HG03066 (cell line): ENCODE measurements at regions not wholly inside any gene's neighbourhood (a gene's known extent, or its start where the extent isn't known, plus 50 kb on each side); places are given as distances from the start of the nearest gene placed in this dataset.

ENCODE experiments used
- ATAC-seq: cut with Tn5 transposase; IDR thresholded peaks from one replicate; pipeline ENCODE4 v1.9.1; 2021; ENCODE audit warnings: low read depth; ENCODE audit not compliant: unreplicated experiment

GRCh38 chr2:177064422-177064821, 148.2 kb upstream of the HNRNPA3 start:
- ATAC-seq, result no peak

DNA sequence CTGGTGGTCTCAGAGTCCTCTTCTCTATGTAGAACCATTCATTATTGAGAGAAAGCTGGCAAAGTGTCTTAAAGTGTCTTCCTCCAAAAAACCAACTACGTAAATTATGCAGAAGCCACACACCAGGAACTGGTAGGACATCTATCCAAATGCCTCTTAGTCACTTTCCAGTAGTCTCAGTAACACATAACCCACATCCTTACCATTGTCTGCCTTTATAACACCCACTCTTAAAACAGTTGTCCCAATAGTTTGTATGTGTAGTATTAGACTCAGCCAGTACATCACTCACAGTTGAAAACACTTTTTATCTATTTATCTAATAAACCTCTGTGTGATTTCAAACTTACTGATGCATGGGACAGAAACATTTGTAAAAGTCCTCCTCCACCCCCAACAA, 143.6 kb upstream of the HNRNPA3 start:
- no peak for ATAC-seq

DNA sequence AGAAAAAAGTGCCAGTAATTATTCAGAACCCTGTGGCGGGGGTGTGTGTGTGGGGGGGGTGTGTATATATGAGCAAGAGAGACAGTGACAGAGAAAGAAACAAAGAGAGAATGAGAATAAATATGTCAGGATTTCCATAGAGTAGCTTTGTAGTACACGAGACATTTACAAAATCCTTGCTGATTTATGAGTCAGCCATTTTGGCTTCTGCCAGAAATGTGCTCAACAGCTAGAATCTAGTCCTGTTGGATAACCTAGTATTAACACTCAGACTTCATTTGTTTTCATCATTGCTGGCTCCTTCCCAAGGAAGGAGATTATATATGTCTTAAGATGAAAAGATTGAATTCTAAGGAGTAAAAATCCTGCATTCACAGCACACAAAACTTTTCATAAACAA, 140.5 kb upstream of the HNRNPA3 start:
- ATAC-seq, result no peak

- no peak for ATAC-seq
Observed at GRCh38 chr2:177073611-177074010, 139.0 kb upstream of the HNRNPA3 start.

DNA sequence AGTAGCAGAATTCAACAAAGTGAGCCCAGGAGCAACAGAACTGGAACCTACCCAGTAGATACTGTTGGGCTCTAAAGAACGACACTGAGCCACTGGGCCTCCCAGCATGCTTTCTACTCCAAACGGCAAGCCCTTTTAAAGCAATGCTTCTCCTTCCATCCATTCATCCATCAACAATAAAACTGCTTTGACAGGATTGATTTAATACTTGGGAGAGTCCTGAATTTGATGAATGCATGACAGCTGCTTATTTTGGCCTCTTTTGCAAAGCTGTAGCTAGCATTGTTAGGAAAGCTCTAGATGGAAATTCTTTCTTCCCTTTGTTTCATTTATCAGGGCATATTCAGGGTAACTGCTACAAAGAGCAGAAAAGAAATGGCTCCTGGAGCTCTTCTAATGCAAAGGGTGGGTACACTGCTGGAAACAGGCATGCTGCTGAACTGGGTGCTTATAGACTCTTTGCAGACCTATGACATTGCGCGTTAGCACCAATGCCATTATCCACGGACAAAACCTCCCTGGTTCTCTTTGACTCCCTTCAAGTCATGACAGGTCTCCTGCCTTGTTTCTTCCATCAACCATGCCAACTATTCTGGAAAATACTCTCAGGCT, 138.4 kb upstream of the HNRNPA3 start:
- ATAC-seq, result no peak

GRCh38 chr2:177075254-177075653, 137.3 kb upstream of the HNRNPA3 start:
- no peak for ATAC-seq

- ATAC-seq, result no peak
Observed at GRCh38 chr2:177076636-177077179, 135.9 kb upstream of the HNRNPA3 start.

- no peak for ATAC-seq
Observed at GRCh38 chr2:177077778-177078177, 134.8 kb upstream of the HNRNPA3 start.

DNA sequence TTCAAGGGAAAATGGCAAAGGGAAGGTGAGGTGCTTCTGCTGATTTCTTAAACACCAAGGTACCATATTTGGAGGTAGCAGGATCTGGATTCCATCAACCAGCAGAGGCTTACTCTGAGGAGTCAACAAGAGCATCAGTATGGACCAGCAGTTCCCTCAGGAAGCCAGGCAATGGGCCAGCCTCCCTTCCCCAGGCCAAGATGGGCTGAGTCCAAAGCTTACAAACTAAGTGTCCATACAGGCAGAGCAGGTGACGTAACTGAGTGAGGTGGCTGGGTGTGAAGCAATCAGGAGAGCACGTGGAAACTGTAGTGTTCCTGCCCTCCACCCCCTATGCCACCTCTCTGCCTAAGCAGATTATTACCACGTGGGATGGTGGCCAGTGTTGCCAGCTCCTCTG, 134.2 kb upstream of the HNRNPA3 start:
- no peak for ATAC-seq

GRCh38 chr2:177078855-177079254, 133.7 kb upstream of the HNRNPA3 start:
- ATAC-seq, result no peak

GRCh38 chr2:177080746-177081284, 131.8 kb upstream of the HNRNPA3 start:
- no peak for ATAC-seq

DNA sequence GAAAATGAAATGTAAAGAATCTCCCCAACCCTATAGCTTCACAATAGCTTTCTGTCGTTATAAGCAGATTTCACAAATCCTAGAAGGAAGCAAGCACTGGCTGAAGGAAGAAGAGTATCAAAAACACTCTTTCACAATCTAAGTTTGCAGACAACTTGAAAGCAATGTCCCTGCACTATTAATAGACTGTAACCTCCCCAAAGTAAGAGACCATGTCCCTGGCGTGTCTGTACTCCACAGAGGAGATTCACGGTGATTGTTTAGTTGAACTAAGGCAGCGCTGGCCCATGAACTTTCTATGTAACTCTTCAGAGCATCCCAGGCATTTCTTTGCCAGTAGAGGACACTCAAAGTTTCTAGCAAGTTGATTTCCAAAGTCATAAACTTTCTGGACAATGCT, 128.0 kb upstream of the HNRNPA3 start:
- no peak for ATAC-seq

DNA sequence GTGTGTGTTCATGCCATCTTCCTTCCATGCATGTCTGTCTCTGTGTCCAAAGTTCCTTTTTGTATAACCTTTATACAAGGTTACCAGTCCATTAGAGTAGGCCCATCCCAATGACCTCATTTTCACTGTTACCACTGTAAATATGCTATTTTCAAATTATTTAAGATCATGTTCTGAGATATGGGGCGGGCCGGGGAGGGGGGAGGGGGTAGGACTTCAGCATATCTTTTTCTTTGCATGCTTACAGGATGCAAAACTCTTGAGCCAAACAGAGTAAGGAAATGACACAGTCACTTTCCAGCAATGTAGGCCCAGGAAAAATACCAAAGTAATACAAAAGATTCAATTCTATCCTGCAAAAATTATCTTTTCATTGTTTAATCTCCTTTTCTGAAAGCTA, 124.1 kb upstream of the HNRNPA3 start:
- ATAC-seq, result no peak

DNA sequence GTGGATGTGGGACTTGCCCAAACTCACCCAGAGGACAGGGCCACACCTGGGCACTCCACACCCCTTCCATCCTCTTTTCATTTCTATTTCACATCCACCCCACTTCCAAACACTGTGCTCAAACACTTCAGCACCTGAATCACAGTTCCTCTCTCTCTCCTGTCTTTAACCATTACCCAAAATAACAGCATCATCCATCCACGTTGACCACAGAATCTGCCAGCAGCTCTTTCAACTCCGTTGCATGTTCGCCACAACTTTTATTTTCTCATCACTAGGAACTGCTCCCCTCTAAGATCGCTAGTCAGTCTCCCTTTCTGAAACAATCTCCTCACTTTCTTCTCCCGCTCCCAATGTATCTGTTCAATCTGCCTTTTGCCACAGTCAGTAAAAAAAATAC, 121.6 kb upstream of the HNRNPA3 start:
- no peak for ATAC-seq

GRCh38 chr2:177093371-177093770, 119.2 kb upstream of the HNRNPA3 start:
- no peak for ATAC-seq

- no peak for ATAC-seq
Observed at GRCh38 chr2:177098001-177098613, 114.5 kb upstream of the HNRNPA3 start.

GRCh38 chr2:177101930-177102329, 110.7 kb upstream of the HNRNPA3 start:
- ATAC-seq, result no peak

GRCh38 chr2:177106212-177106611, 106.4 kb upstream of the HNRNPA3 start:
- no peak for ATAC-seq

DNA sequence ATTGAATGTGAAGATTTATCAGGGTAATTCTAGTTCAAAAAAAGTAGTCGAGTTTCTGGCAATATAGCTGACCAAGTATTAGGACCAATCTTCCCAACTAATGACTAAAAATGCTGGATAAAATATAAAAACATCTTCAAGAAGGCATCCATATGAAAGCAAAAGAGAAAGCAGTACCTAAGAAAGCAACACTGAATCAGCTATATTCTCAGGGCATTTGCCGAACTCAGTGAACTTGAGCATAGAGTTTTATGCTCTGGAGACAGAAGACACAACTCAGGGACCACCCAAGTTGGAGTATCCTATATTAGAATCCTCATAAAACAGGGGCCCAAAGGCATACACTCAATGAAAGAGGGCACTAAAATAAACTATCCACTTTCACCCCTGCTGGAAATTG, 103.7 kb upstream of the HNRNPA3 start:
- no peak for ATAC-seq

DNA sequence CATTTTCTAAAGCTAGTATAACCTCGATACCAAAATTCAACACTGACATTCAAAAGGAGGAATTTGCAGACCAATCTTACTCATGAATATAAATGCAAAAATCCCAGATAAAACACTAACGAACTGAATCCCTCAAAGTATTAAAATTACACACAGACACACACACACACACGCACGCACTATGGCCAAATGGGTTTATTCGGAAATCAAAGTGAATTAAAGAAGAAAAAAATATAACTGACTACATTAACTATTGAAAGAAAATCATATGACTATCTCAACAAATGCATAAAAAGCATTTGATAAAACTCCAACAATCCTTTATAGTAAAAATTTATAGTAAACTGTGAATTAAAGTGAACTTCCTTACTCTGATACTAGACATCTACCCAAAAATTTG, 97.9 kb upstream of the HNRNPA3 start:
- ATAC-seq, result no peak

DNA sequence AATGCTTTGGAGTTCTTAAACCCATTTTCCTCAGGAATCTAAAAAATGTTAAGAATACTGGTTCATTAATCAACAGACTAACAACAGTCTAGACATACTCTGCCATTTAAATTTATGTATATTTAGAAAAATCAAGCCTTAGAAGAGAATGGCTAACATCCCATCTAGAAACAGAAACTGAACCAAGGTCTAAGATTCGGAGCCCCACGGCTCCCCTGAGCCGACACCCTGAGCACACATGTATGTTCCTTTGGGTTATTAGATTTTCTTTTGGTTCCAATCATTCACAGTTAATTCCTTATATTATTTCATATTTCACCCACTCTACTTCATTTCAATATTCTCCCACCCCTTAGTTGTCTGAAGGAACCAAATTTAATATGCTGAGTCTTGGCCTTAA, 94.8 kb upstream of the HNRNPA3 start:
- ATAC-seq, result no peak

GRCh38 chr2:177118636-177119035, 94.0 kb upstream of the HNRNPA3 start:
- ATAC-seq, result no peak
